Fibroblast of lung (primary cell): ENCODE measurements at regions not wholly inside any gene's neighbourhood (a gene's known extent, or its start where the extent isn't known, plus 50 kb on each side); places are given as distances from the start of the nearest gene placed in this dataset.

Source experiments
- CTCF ChIP-seq, 2 donors: IDR thresholded peaks in 1 of 2; conservative IDR thresholded peaks in 1 of 2; 1 replicate in 1 of 2; 2 replicates in 1 of 2; pipeline ENCODE4 v1.5.1; 2011 to 2012; ENCODE audit warnings: low read length in 2 of 2, control low read depth in 1 of 2, inconsistent platforms in 1 of 2, low read depth in 1 of 2, mild to moderate bottlenecking in 1 of 2
- EZH2 ChIP-seq: IDR thresholded peaks from 2 replicates; pipeline ENCODE4 v1.5.1; 2012; ENCODE audit warnings: low read length, control low read depth, mild to moderate bottlenecking; ENCODE audit errors: missing control alignments

- TF ChIP-seq CTCF (conservative IDR thresholded peaks at IDR 0.05 in 1 of 2, IDR thresholded peaks at IDR 0.05 in 1 of 2; ENCODE audit: low read depth in 1 of 2, low read length in 2 of 2) = no peak
- TF ChIP-seq EZH2 = no peak
Measured at GRCh38 chr20:7454047-7454446, 486.2 kb downstream of the HAO1 start.
